ENCODE measurements at regions not wholly inside any gene's neighbourhood (a gene's known extent, or its start where the extent isn't known, plus 50 kb on each side); places are given as distances from the start of the nearest gene placed in this dataset.

GRCh38 chr13:61030445-61030844, 385.2 kb downstream of the PCDH20 start:
- no peak for DNase-seq (ENCODE audit: low read depth in 2 of 2)

GRCh38 chr13:61029064-61029463, 386.6 kb downstream of the PCDH20 start:
- no peak for DNase-seq (ENCODE audit: low read depth in 2 of 2)

GRCh38 chr13:61024046-61024445, 391.6 kb downstream of the PCDH20 start:
- no peak for DNase-seq (ENCODE audit: low read depth in 2 of 2)

GRCh38 chr13:61021838-61022237, 393.8 kb downstream of the PCDH20 start:
- DNase-seq (ENCODE audit: low read depth in 2 of 2), result no peak

- DNase-seq (ENCODE audit: low read depth in 2 of 2), result no peak
These were observed 401.9 kb downstream of the PCDH20 start for GRCh38 chr13:61013796-61014195.

GRCh38 chr13:61010358-61010757, 405.3 kb downstream of the PCDH20 start:
- DNase-seq (ENCODE audit: low read depth in 2 of 2), result no peak

- DNase-seq (ENCODE audit: low read depth in 2 of 2), result no peak
These were observed 413.0 kb downstream of the PCDH20 start for GRCh38 chr13:61002686-61003085.

GRCh38 chr13:60990032-60990733, 425.5 kb downstream of the PCDH20 start:
- no peak for DNase-seq (ENCODE audit: low read depth in 2 of 2)

GRCh38 chr13:60986301-60986700, 429.3 kb downstream of the PCDH20 start:
- no peak for DNase-seq (ENCODE audit: low read depth in 2 of 2)

- DNase-seq (ENCODE audit: low read depth in 2 of 2), result no peak
These were observed 434.2 kb downstream of the PCDH20 start for GRCh38 chr13:60981407-60981806.

GRCh38 chr13:60976367-60976766, 439.3 kb downstream of the PCDH20 start:
- no peak for DNase-seq (ENCODE audit: low read depth in 2 of 2)

GRCh38 chr13:60974296-60974695, 441.4 kb downstream of the PCDH20 start:
- no peak for DNase-seq (ENCODE audit: low read depth in 2 of 2)

- no peak for DNase-seq (ENCODE audit: low read depth in 2 of 2)
These were observed 442.1 kb downstream of the PCDH20 start for GRCh38 chr13:60973529-60973928.

- DNase-seq (ENCODE audit: low read depth in 2 of 2), result no peak
These were observed 444.9 kb downstream of the PCDH20 start for GRCh38 chr13:60970736-60971135.

- no peak for DNase-seq (ENCODE audit: low read depth in 2 of 2)
These were observed 446.0 kb downstream of the PCDH20 start for GRCh38 chr13:60969656-60970055.

GRCh38 chr13:60959427-60959826, 456.2 kb downstream of the PCDH20 start:
- no peak for DNase-seq (ENCODE audit: low read depth in 2 of 2)

- DNase-seq (ENCODE audit: low read depth in 2 of 2), result no peak
These were observed 457.8 kb downstream of the PCDH20 start for GRCh38 chr13:60957816-60958215.

- no peak for DNase-seq (ENCODE audit: low read depth in 2 of 2)
These were observed 470.3 kb downstream of the PCDH20 start for GRCh38 chr13:60945396-60945795.

- no peak for DNase-seq (ENCODE audit: low read depth in 2 of 2)
These were observed 470.8 kb downstream of the PCDH20 start for GRCh38 chr13:60944863-60945262.

- no peak for DNase-seq (ENCODE audit: low read depth in 2 of 2)
These were observed 471.6 kb downstream of the PCDH20 start for GRCh38 chr13:60944016-60944415.

- DNase-seq (ENCODE audit: low read depth in 2 of 2), result no peak
These were observed 479.4 kb downstream of the PCDH20 start for GRCh38 chr13:60936281-60936680.

- DNase-seq (ENCODE audit: low read depth in 2 of 2), result no peak
These were observed 482.0 kb downstream of the PCDH20 start for GRCh38 chr13:60933638-60934037.

GRCh38 chr13:60931858-60932546, 483.6 kb downstream of the PCDH20 start:
- DNase-seq (ENCODE audit: low read depth in 2 of 2), result no peak

GRCh38 chr13:60925686-60926085, 490.0 kb downstream of the PCDH20 start:
- DNase-seq (ENCODE audit: low read depth in 2 of 2), result no peak
